Activated naive CD4-positive, alpha-beta T cell treated with Interleukin-2 at 50 U/mL for 16 hours (primary cell): ENCODE measurements at regions not wholly inside any gene's neighbourhood (a gene's known extent, or its start where the extent isn't known, plus 50 kb on each side); places are given as distances from the start of the nearest gene placed in this dataset.
"Not testable (repeated sequence)": the region's sequence is repeated elsewhere in the genome, so short reads cannot be mapped to it uniquely, and the experiment has no call there.

ENCODE experiments used
- DNase-seq: peaks from one replicate; pipeline ENCODE4 v3.0.0-alpha.2; 2020

- no peak for DNase-seq
Measured at GRCh38 chr2:239594772-239595608, 194.2 kb upstream of the HDAC4 start.

- no peak for DNase-seq
Measured at GRCh38 chr2:239594019-239594771, 193.4 kb upstream of the HDAC4 start.

DNA sequence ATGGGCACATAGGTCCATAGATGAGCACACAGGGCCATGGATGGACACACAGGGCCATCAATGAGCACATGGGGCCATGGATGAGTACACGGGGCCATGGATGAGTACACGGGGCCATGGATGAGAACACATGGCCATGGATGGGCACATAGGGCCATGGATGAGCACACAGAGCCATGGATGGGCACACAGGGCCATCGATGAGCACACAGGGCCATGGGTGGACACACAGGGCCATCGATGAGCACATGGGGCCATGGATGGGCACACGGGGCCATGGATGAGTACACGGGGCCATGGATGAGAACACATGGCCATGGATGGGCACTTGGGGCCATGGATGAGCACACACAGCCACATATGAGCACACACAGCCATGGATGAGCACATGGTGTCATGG, 192.6 kb upstream of the HDAC4 start:
- no peak for DNase-seq

DNA sequence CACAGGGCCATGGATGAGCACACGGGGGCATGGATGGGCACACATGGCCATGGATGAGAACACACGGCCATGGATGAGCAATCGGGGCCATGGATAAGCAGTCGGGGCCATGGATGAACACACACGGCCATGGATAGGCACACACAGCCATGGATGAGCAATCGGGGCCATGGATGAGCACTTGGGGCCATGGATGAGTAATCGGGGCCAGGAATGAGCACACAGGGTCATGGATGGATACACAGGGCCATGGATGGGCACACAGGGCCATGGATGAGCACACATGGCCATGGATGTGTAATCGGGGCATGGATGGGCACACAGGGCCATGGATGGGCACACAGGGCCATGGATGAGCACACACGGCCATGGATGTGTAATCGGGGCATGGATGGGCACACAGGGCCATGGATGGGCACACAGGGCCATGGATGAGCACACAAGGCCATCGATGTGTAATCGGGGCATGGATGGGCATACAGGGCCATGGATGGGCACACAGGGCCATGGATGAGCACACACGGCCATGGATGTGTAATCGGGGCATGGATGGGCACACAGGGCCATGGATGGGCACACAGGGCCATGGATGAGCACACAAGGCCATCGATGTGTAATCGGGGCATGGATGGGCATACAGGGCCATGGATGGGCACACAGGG, 191.9 kb upstream of the HDAC4 start:
- DNase-seq = not testable (repeated sequence)

GRCh38 chr2:239590995-239591915, 190.4 kb upstream of the HDAC4 start:
- no peak for DNase-seq

DNA sequence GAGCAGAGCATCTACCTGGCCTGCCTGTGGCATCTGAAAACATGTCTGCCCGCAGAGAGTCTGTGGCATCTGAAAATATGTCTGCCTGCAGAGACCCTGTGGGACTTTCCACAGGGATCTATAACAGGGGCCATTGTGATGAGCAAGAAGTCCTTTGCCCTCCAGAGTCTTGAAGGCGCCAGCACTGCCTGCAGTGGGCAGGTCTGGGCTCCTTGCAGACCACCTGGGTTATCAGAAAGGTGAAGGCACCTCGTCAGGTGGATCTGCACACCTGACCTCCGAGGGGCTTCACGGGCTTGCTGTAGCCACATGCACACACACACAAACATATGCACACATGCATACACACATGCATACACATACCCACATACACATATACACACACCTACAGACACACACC, 189.5 kb upstream of the HDAC4 start:
- DNase-seq = no peak

DNA sequence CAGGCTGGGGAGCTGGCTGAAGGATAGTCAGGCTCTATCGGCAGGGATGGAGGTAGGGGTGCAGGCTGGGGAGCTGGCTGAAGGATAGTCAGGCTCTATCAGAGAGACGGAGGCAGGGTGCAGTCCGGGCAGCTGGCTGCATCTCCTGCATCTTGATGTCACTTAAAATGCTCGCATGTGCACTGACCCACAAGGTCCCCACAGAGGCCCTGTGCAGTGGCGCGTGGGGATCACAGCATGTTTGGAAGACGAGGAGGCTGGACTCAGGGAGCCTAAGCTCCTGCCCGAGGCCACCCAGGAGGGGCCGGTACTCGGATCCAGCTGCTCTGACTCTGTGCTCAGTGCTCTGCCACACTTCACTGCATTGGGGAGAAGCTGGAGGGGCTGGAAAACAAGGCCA, 189.0 kb upstream of the HDAC4 start:
- DNase-seq = no peak

- no peak for DNase-seq
Measured at GRCh38 chr2:239589270-239589825, 188.5 kb upstream of the HDAC4 start.

- no peak for DNase-seq
Measured at GRCh38 chr2:239588451-239589269, 187.8 kb upstream of the HDAC4 start.

DNA sequence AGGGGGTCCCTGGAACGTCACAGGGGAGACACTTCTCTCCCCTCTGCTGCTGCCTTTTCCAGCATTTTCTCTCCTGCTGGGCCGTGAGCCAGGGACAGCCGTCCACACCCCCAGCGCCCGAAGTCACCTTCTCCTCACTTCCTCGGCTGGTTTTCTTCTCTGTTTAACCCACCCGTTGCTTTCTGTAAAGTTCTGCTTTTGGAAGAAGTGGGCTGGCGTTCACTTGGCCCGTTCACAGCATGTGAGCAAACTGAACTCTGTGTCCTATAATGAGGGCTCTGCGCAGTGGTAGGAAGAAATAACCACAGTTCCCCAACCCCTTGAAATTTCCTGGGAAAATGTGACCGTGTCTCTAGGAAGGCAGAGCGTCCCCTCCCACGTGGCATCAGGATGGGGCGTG, 187.0 kb upstream of the HDAC4 start:
- DNase-seq = no peak

DNA sequence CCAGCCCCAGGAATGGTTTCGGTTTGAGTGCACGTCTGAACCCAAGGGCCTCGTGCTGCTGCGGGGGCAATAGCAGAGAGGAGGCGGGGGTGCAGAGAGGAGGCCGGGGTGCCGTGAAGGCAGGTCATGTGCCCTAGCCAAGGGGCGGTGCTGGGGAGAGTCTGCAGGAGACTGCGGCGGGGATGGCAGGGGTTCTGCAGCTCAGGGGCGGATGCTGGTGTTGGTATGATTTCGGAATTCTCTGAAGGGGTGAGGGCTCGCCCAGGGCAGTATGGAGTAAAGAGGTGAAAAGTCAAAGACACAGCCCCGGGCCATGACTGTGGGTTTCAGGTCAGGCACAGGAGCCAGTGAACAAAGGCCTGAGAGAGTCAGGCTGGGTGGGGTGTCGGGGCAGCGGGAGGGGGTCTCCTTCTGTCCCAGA, 186.5 kb upstream of the HDAC4 start:
- no peak for DNase-seq

- DNase-seq = no peak
Measured at GRCh38 chr2:239586651-239587310, 186.0 kb upstream of the HDAC4 start.

GRCh38 chr2:239585422-239585821, 184.6 kb upstream of the HDAC4 start:
- DNase-seq = no peak

DNA sequence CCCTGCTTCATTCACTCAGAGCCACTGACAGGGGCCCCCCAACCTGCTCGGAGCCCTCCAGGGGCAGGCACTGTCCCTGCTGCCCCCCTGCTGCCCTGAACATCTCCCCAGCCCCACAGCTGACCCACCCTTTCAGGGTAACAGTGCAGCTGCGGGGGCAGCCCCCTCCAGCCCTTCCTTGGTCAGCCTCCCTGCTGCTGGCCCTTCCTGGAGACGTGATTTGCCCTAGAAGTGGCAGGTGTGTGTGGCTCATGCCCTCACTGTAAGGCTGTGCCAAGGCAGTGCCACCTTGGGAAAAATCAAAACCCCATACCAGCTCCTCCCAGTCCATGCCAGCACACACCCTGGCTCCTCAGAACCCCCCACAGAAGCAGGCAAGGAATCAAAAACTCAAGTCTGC, 184.2 kb upstream of the HDAC4 start:
- no peak for DNase-seq

- DNase-seq = no peak
Measured at GRCh38 chr2:239583879-239584859, 183.3 kb upstream of the HDAC4 start.

GRCh38 chr2:239583171-239583878, 182.5 kb upstream of the HDAC4 start:
- DNase-seq = no peak

DNA sequence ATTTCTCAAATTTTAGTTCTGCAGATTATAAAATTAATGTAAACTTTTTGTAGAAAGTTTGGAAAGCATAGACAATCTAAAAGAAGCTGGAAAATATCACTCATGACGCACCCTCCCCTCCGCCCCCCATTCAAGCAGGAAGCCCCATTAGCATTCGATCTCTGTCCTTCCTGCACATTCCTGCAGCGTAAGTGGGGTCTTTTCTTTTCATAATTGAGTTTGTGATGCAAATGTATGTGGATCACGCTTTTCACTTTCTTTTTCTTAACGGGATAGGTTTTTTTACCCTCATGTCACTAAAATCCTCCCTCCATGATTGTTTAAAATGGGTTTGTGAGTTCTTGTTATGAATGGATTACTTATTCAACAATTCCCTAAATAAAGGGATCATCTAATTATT, 181.7 kb upstream of the HDAC4 start:
- no peak for DNase-seq

- DNase-seq = no peak
Measured at GRCh38 chr2:239581352-239581901, 180.6 kb upstream of the HDAC4 start.

DNA sequence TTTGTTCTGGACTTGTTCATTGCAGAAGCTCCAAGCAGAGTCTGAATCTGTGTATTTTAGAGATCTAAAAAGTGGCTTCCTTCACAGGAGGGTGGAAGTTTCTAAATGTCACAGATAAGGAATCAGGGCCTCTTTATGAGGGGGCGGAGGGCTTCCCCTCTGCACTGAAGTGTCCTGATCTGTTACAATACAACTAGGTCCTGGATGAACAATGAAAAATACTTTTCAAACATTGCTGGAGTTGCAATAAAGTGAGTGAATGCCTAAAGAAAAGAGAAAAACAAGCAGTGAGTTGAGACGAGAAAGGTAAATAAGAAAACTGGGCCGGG, 179.3 kb upstream of the HDAC4 start:
- DNase-seq = no peak
